Body of pancreas (tissue), 4 donors: ENCODE measurements at regions not wholly inside any gene's neighbourhood (a gene's known extent, or its start where the extent isn't known, plus 50 kb on each side); places are given as distances from the start of the nearest gene placed in this dataset.

Source experiments
- POLR2A ChIP-seq, 3 donors: fragments of 450-650 bp; IDR thresholded peaks; one replicate each; pipeline ENCODE4 v1.6.1; 2016; ENCODE audit warnings: antibody characterized with exemption in 3 of 3, mild to moderate bottlenecking in 2 of 3
- TF ChIP-seq, protein P1 (sequence below), 7 experiments: fragments of 450-650 bp in 4 of 7; fragments of 200-600 bp in 3 of 7; sonication (generic) in 3 of 7; IDR thresholded peaks; one replicate each; pipeline ENCODE4 v1.5.1; 2016 to 2019; ENCODE audit warnings: antibody characterized with exemption in 7 of 7

DNA sequence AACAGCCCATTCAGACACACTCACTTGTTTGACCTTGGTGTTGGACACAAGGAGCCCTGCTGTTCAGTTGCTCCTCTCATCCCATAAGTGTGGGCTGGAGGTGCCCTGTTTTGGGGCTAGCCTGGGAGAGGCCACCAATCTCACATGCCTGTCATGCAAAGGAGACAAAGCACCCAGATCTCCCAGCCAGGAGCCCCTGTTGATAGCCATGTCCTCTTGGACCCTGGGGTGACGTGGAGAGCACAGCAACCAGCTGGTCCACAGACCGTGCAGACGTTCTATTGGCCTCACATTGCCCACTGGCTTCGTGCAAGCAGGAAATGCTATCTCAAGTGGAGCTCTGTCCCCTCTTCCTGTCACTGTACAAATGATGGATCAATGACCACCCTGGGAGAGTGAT lies 240.8 kb downstream of the RPS24 start:
- TF ChIP-seq, protein P1, sequence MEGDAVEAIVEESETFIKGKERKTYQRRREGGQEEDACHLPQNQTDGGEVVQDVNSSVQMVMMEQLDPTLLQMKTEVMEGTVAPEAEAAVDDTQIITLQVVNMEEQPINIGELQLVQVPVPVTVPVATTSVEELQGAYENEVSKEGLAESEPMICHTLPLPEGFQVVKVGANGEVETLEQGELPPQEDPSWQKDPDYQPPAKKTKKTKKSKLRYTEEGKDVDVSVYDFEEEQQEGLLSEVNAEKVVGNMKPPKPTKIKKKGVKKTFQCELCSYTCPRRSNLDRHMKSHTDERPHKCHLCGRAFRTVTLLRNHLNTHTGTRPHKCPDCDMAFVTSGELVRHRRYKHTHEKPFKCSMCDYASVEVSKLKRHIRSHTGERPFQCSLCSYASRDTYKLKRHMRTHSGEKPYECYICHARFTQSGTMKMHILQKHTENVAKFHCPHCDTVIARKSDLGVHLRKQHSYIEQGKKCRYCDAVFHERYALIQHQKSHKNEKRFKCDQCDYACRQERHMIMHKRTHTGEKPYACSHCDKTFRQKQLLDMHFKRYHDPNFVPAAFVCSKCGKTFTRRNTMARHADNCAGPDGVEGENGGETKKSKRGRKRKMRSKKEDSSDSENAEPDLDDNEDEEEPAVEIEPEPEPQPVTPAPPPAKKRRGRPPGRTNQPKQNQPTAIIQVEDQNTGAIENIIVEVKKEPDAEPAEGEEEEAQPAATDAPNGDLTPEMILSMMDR (IDR thresholded peaks at IDR 0.05) = no peak
- TF ChIP-seq POLR2A (IDR thresholded peaks at IDR 0.05) = no peak
